DND-41 (cell line): ENCODE measurements at regions not wholly inside any gene's neighbourhood (a gene's known extent, or its start where the extent isn't known, plus 50 kb on each side); places are given as distances from the start of the nearest gene placed in this dataset.
"Not testable (repeated sequence)": the region's sequence is repeated elsewhere in the genome, so short reads cannot be mapped to it uniquely, and the experiment has no call there.

Experiments
- EZH2 ChIP-seq: IDR thresholded peaks from 3 replicates; pipeline ENCODE4 v1.6.1; 2012; ENCODE audit warnings: borderline replicate concordance, low read depth, mild to moderate bottlenecking, moderate library complexity, low read length, inconsistent platforms; ENCODE audit not compliant: severe bottlenecking
- TF ChIP-seq, protein P1 (sequence below): IDR thresholded peaks from 2 replicates; pipeline ENCODE4 v1.5.1; 2012; ENCODE audit warnings: borderline replicate concordance, low read length, moderate library complexity, mild to moderate bottlenecking; ENCODE audit not compliant: poor library complexity, severe bottlenecking; ENCODE audit errors: extremely low read depth

DNA sequence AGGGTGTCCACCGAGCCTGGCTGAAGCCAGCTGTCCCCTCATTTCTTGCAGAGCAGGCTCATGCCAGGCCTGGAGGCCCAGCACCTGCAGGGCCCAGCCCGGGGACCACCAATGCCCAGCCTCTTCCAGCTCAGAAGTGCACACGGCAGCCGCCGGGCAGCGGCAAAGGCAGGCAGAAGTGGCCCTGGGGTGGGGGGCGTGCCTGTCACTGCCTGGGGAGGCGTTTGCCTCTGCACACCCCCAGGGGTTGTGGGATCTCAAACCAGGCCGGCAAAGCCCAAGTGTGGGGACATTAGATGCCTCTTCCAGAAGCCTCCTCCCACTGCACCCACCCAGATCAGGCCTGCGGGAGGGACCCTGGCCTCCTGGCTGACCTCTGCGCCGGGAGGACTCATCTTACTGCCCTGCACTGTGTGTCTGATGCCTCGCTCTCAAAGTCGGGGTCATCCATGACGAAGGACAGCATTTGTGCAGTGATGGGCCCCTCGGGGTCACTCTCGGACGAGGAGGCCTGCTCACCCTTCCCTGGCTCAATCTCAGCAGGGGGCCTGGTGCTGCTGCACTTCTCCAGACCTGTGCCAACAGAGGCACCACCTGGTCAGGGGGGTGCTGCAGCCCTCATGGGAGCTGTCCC, 255.8 kb downstream of the ANKRD30B start:
- TF ChIP-seq EZH2, result not testable (repeated sequence)
- TF ChIP-seq, protein P1, sequence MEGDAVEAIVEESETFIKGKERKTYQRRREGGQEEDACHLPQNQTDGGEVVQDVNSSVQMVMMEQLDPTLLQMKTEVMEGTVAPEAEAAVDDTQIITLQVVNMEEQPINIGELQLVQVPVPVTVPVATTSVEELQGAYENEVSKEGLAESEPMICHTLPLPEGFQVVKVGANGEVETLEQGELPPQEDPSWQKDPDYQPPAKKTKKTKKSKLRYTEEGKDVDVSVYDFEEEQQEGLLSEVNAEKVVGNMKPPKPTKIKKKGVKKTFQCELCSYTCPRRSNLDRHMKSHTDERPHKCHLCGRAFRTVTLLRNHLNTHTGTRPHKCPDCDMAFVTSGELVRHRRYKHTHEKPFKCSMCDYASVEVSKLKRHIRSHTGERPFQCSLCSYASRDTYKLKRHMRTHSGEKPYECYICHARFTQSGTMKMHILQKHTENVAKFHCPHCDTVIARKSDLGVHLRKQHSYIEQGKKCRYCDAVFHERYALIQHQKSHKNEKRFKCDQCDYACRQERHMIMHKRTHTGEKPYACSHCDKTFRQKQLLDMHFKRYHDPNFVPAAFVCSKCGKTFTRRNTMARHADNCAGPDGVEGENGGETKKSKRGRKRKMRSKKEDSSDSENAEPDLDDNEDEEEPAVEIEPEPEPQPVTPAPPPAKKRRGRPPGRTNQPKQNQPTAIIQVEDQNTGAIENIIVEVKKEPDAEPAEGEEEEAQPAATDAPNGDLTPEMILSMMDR, result not testable (repeated sequence)
